Astrocyte (in vitro differentiated cells and primary cell): ENCODE measurements at regions not wholly inside any gene's neighbourhood (a gene's known extent, or its start where the extent isn't known, plus 50 kb on each side); places are given as distances from the start of the nearest gene placed in this dataset.

Experiments used
- CTCF ChIP-seq: IDR thresholded peaks from 2 replicates; pipeline ENCODE4 v1.5.1; 2011; ENCODE audit warnings: low read depth, mild to moderate bottlenecking, inconsistent platforms, low read length, moderate library complexity; ENCODE audit not compliant: insufficient read depth
- EZH2 ChIP-seq: IDR thresholded peaks from 2 replicates; pipeline ENCODE4 v1.6.1; 2012; ENCODE audit warnings: mild to moderate bottlenecking, low read length, inconsistent platforms; ENCODE audit not compliant: insufficient read depth

DNA sequence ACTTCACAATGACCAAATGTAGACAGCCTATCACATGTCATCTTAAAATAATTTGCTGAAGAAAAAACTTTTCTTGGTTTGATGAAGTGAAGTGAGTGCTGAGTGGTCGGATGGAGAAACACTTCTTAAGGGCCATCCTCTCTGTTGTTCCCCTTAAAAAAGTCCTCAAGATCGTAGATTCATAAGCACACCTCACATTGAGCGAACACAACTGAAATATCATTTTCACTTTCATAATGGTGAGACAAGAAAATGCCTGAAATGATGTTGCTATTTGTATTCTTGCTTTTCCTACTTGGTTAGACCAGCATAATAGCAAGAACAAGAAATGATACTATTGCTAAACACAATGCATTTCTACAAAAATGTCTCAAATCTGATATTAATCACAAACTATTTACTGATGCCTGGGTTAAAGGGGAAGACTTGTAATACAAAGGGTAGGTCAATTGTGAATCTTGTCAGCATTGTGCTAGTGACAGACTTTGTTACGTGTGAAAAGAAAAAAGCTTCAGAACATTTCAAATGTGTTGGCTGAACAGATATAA is 305.6 kb upstream of the NR3C2 start:
- TF ChIP-seq CTCF, result no peak
- TF ChIP-seq EZH2, result no peak
